ENCODE measurements at regions not wholly inside any gene's neighbourhood (a gene's known extent, or its start where the extent isn't known, plus 50 kb on each side); places are given as distances from the start of the nearest gene placed in this dataset.

- H3K9me3 ChIP-seq = no peaks in the 10 kb centered on the region
- DNase-seq (ENCODE audit: low spot score) (no peak), ATAC-seq (ENCODE audit: insufficient number of reproducible peaks, low FRiP score, low read depth) (no peak)
- no peak overlapping the region for H3K27ac ChIP-seq
- no peak for TF ChIP-seq CTCF (IDR thresholded peaks at IDR 0.05)
- H3K36me3 ChIP-seq = no peaks in the 10 kb centered on the region
- H3K27me3 ChIP-seq (replicated peaks; ENCODE audit: insufficient read depth) = no peaks in the 10 kb centered on the region
- no peak overlapping the region for H3K4me3 ChIP-seq
- peaks cover 0 to 9% of the 10 kb centered on the region in 2 donors for H3K4me1 ChIP-seq (ENCODE audit: control insufficient read depth in 1 of 2, low read depth in 2 of 2)
Measured at GRCh38 chr4:14520171-14520570, 482.1 kb upstream of the CPEB2 start.

- Histone ChIP-seq H3K4me1 (ENCODE audit: control insufficient read depth in 1 of 2, low read depth in 2 of 2) (peaks cover 0 to under 1% of the 10 kb centered on the region in 2 donors), H3K36me3 (no peaks in the 10 kb centered on the region), H3K27me3 (replicated peaks; ENCODE audit: insufficient read depth) (no peaks in the 10 kb centered on the region), H3K4me3 (no peak overlapping the region), H3K9me3 (no peaks in the 10 kb centered on the region), H3K27ac (no peak overlapping the region)
- DNase-seq (ENCODE audit: low spot score) = no peak
- no peak for ATAC-seq (ENCODE audit: insufficient number of reproducible peaks, low FRiP score, low read depth)
- no peak for TF ChIP-seq CTCF (IDR thresholded peaks at IDR 0.05)
Measured at GRCh38 chr4:14524276-14524675, 478.0 kb upstream of the CPEB2 start.

GRCh38 chr4:14528918-14529317 is 473.4 kb upstream of the CPEB2 start:
- H3K27me3 ChIP-seq (replicated peaks; ENCODE audit: insufficient read depth) = no peaks in the 10 kb centered on the region
- ATAC-seq (ENCODE audit: insufficient number of reproducible peaks, low FRiP score, low read depth) (no peak), DNase-seq (ENCODE audit: low spot score) (no peak)
- H3K4me3 ChIP-seq = no peak overlapping the region
- TF ChIP-seq CTCF (IDR thresholded peaks at IDR 0.05) = no peak
- no peaks in the 10 kb centered on the region for H3K9me3 ChIP-seq
- no peaks in the 10 kb centered on the region for H3K36me3 ChIP-seq
- H3K4me1 ChIP-seq (ENCODE audit: control insufficient read depth in 1 of 2, low read depth in 2 of 2) = peaks cover 0 to 28% of the 10 kb centered on the region in 2 donors
- no peak overlapping the region for H3K27ac ChIP-seq

GRCh38 chr4:14529653-14530052 is 472.6 kb upstream of the CPEB2 start:
- Histone ChIP-seq H3K27ac (no peak overlapping the region), H3K27me3 (replicated peaks; ENCODE audit: insufficient read depth) (no peaks in the 10 kb centered on the region), H3K4me3 (no peak overlapping the region), H3K36me3 (no peaks in the 10 kb centered on the region), H3K9me3 (no peaks in the 10 kb centered on the region), H3K4me1 (ENCODE audit: control insufficient read depth in 1 of 2, low read depth in 2 of 2) (peaks cover 0 to 28% of the 10 kb centered on the region in 2 donors)
- DNase-seq (ENCODE audit: low spot score) = no peak
- TF ChIP-seq CTCF (IDR thresholded peaks at IDR 0.05) = no peak
- ATAC-seq (ENCODE audit: insufficient number of reproducible peaks, low FRiP score, low read depth) = no peak

GRCh38 chr4:14532436-14532835 is 469.8 kb upstream of the CPEB2 start:
- ATAC-seq (ENCODE audit: insufficient number of reproducible peaks, low FRiP score, low read depth) = no peak
- peaks cover 0 to 31% of the 10 kb centered on the region in 2 donors for H3K4me1 ChIP-seq (ENCODE audit: control insufficient read depth in 1 of 2, low read depth in 2 of 2)
- H3K9me3 ChIP-seq = no peaks in the 10 kb centered on the region
- H3K4me3 ChIP-seq = no peak overlapping the region
- DNase-seq (ENCODE audit: low spot score) = no peak
- no peaks in the 10 kb centered on the region for H3K36me3 ChIP-seq
- H3K27me3 ChIP-seq (replicated peaks; ENCODE audit: insufficient read depth) = no peaks in the 10 kb centered on the region
- no peak for TF ChIP-seq CTCF (IDR thresholded peaks at IDR 0.05)
- no peak overlapping the region for H3K27ac ChIP-seq

Data from thoracic aorta (tissue), 2 donors.